ENCODE measurements at regions not wholly inside any gene's neighbourhood (a gene's known extent, or its start where the extent isn't known, plus 50 kb on each side); places are given as distances from the start of the nearest gene placed in this dataset.

DNA sequence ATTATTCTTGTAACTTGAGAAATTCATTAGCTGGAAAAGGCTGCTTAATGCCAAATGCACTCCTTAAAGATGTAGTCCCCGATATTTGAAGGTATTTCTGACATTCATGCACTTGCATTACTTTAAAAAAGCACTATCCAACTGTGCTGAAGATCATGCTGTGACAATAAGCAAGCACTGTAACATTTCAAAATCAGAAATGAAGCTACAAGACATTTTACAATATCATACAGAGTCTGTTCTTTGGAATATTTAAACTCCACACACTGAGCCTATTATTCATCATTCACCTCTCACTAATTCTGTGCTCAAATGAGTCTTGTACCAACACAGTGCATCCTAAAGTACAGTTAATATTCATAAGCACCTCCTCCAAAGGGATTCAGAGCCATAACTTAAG, 413.2 kb downstream of the CETN3 start:
- Histone ChIP-seq H2BK15ac (ENCODE audit: low read length) (no peak overlapping the region), H2BK12ac (ENCODE audit: low read length) (no peak overlapping the region), H3K79me1 (ENCODE audit: low read depth, low read length) (no peaks in the 10 kb centered on the region), H2BK5ac (ENCODE audit: low read length) (no peak overlapping the region), H2BK120ac (ENCODE audit: low read depth, low read length) (no peak overlapping the region), H3K23ac (ENCODE audit: low read depth, low read length, poor library complexity) (no peak overlapping the region), H2AK5ac (ENCODE audit: low read depth, low read length) (no peak overlapping the region), H3K9me3 (replicated peaks in 1 of 2; ENCODE audit: control insufficient read depth in 2 of 2, insufficient read depth in 1 of 2, low read depth in 1 of 2, low read length in 2 of 2) (no peaks in the 10 kb centered on the region), H3K4me1 (ENCODE audit: control insufficient read depth in 2 of 2, insufficient read depth in 1 of 2, low read depth in 1 of 2, low read length in 2 of 2) (no peaks in the 10 kb centered on the region), H4K91ac (ENCODE audit: low read depth, low read length, poor library complexity) (no peak overlapping the region), H2AFZ (ENCODE audit: low read length) (no peak overlapping the region), H3K27me3 (ENCODE audit: control insufficient read depth in 3 of 3, insufficient read depth in 3 of 3, low read depth in 1 of 3, low read length in 3 of 3) (no peaks in the 10 kb centered on the region), H3K9ac (ENCODE audit: low read depth, low read length, poor library complexity) (no peak overlapping the region), H3K18ac (ENCODE audit: low read length) (no peak overlapping the region), H3K4me2 (ENCODE audit: insufficient read depth, low read length, poor library complexity, severe bottlenecking) (no peak overlapping the region), H3K27ac (replicated peaks; ENCODE audit: low read length) (no peak overlapping the region), H4K8ac (ENCODE audit: low read depth, low read length) (no peak overlapping the region), H3K14ac (ENCODE audit: low read length) (no peak overlapping the region), H3K4me3 (ENCODE audit: low read length in 2 of 2) (no peak overlapping the region), H3K4ac (ENCODE audit: low read length) (no peak overlapping the region), H3K36me3 (replicated peaks in 1 of 2; ENCODE audit: control insufficient read depth in 2 of 2, insufficient read depth in 2 of 2, low read length in 2 of 2) (no peaks in the 10 kb centered on the region)
- no CpG with 5 or more reads among the region's 1 CpG for WGBS, 2 donors (ENCODE audit: extremely low coverage in 2 of 2, insufficient read length in 2 of 2, insufficient replicate concordance in 1 of 2)
- no peak for DNase-seq (ENCODE audit: low spot score)

DNA sequence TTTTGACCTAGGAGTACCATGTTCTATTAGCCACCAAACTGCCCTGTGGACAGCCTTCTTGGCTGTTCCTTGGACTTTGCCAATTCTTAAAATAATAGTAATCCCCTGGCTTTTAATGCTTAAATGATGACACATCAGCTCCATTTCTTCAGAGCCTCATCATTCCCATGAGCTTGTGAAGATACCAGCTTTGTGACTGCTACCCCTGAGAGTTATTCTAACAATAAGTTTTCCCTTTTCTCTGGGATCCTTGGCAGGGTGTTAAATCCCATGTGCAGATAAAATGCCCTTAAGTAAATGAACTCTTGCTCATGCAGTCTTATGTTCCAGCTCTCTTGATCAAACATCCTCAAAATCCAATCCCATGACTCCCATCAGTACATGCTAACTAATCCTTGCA, 415.3 kb downstream of the CETN3 start:
- Histone ChIP-seq H3K4me1 (ENCODE audit: control insufficient read depth in 2 of 2, insufficient read depth in 1 of 2, low read depth in 1 of 2, low read length in 2 of 2) (peaks cover 0 to 11% of the 10 kb centered on the region in 2 donors), H2BK5ac (ENCODE audit: low read length) (no peak overlapping the region), H3K23ac (ENCODE audit: low read depth, low read length, poor library complexity) (no peak overlapping the region), H2BK15ac (ENCODE audit: low read length) (no peak overlapping the region), H2BK120ac (ENCODE audit: low read depth, low read length) (no peak overlapping the region), H4K8ac (ENCODE audit: low read depth, low read length) (no peak overlapping the region), H2AFZ (ENCODE audit: low read length) (no peak overlapping the region), H3K18ac (ENCODE audit: low read length) (no peak overlapping the region), H3K9ac (ENCODE audit: low read depth, low read length, poor library complexity) (no peak overlapping the region), H3K27ac (replicated peaks; ENCODE audit: low read length) (no peak overlapping the region), H3K9me3 (replicated peaks in 1 of 2; ENCODE audit: control insufficient read depth in 2 of 2, insufficient read depth in 1 of 2, low read depth in 1 of 2, low read length in 2 of 2) (no peaks in the 10 kb centered on the region), H3K79me1 (ENCODE audit: low read depth, low read length) (no peaks in the 10 kb centered on the region), H3K4ac (ENCODE audit: low read length) (no peak overlapping the region), H4K91ac (ENCODE audit: low read depth, low read length, poor library complexity) (no peak overlapping the region), H3K4me2 (ENCODE audit: insufficient read depth, low read length, poor library complexity, severe bottlenecking) (no peak overlapping the region), H2BK12ac (ENCODE audit: low read length) (no peak overlapping the region), H2AK5ac (ENCODE audit: low read depth, low read length) (no peak overlapping the region), H3K36me3 (replicated peaks in 1 of 2; ENCODE audit: control insufficient read depth in 2 of 2, insufficient read depth in 2 of 2, low read length in 2 of 2) (no peaks in the 10 kb centered on the region), H3K27me3 (ENCODE audit: control insufficient read depth in 3 of 3, insufficient read depth in 3 of 3, low read depth in 1 of 3, low read length in 3 of 3) (no peaks in the 10 kb centered on the region), H3K14ac (ENCODE audit: low read length) (no peak overlapping the region), H3K4me3 (ENCODE audit: low read length in 2 of 2) (no peak overlapping the region)
- DNase-seq (ENCODE audit: low spot score) = no peak

DNA sequence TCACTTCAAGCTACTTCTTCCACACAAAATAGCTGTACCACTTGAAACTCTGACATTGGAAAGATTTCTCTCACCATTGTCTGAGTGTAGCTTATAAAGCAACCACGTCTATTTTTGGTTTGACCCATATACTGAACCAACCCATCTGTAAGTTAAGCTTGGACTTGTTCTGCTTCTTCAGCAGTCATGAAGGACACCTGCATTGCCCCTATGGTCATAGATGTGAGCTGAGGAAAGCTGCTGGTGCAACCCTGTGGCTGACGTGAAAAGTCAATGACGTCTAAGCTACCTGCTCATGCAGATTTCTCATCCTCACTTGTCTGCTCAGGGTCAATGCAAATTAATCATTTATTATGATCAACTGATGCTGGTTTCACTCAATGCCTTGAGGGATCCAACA, 417.4 kb downstream of the CETN3 start:
- Histone ChIP-seq H3K4me3 (ENCODE audit: low read length in 2 of 2) (no peak overlapping the region), H3K18ac (ENCODE audit: low read length) (no peak overlapping the region), H3K4ac (ENCODE audit: low read length) (no peak overlapping the region), H2AK5ac (ENCODE audit: low read depth, low read length) (no peak overlapping the region), H3K4me2 (ENCODE audit: insufficient read depth, low read length, poor library complexity, severe bottlenecking) (no peak overlapping the region), H3K27me3 (ENCODE audit: control insufficient read depth in 3 of 3, insufficient read depth in 3 of 3, low read depth in 1 of 3, low read length in 3 of 3) (no peaks in the 10 kb centered on the region), H2BK15ac (ENCODE audit: low read length) (no peak overlapping the region), H2BK5ac (ENCODE audit: low read length) (no peak overlapping the region), H3K9ac (ENCODE audit: low read depth, low read length, poor library complexity) (no peak overlapping the region), H2BK120ac (ENCODE audit: low read depth, low read length) (no peak overlapping the region), H3K23ac (ENCODE audit: low read depth, low read length, poor library complexity) (no peak overlapping the region), H3K79me1 (ENCODE audit: low read depth, low read length) (no peaks in the 10 kb centered on the region), H2AFZ (ENCODE audit: low read length) (no peak overlapping the region), H4K8ac (ENCODE audit: low read depth, low read length) (no peak overlapping the region), H4K91ac (ENCODE audit: low read depth, low read length, poor library complexity) (no peak overlapping the region), H3K36me3 (replicated peaks in 1 of 2; ENCODE audit: control insufficient read depth in 2 of 2, insufficient read depth in 2 of 2, low read length in 2 of 2) (no peaks in the 10 kb centered on the region), H3K9me3 (replicated peaks in 1 of 2; ENCODE audit: control insufficient read depth in 2 of 2, insufficient read depth in 1 of 2, low read depth in 1 of 2, low read length in 2 of 2) (no peaks in the 10 kb centered on the region), H2BK12ac (ENCODE audit: low read length) (no peak overlapping the region), H3K27ac (replicated peaks; ENCODE audit: low read length) (no peak overlapping the region), H3K4me1 (ENCODE audit: control insufficient read depth in 2 of 2, insufficient read depth in 1 of 2, low read depth in 1 of 2, low read length in 2 of 2) (peaks cover 4 to 20% of the 10 kb centered on the region in 2 donors), H3K14ac (ENCODE audit: low read length) (no peak overlapping the region)
- WGBS, 2 donors (ENCODE audit: extremely low coverage in 2 of 2, insufficient read length in 2 of 2, insufficient replicate concordance in 1 of 2) = no CpG with 5 or more reads among the region's 3 CpGs
- DNase-seq (ENCODE audit: low spot score) = no peak

DNA sequence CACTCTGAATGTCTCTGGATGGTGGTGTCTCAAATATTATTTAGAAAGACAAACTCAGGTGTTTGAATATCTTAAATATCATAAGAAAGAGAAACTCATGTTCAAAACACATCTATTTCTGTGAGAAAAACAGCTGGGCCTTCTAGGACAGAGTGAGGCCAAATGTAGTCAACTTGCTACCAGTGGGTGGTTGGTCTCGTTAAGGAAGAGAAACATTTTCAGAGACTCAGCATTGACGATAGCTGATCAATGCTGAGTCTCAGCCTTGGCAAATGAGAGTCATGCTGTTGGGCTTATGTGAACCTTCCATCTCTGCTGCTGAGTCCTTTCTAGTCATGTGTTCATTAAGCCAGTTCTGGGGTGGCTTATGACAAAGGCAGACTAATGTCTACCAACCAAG, 418.0 kb downstream of the CETN3 start:
- no peaks in the 10 kb centered on the region for H3K79me1 ChIP-seq (ENCODE audit: low read depth, low read length)
- H3K4ac ChIP-seq (ENCODE audit: low read length) = no peak overlapping the region
- H2AFZ ChIP-seq (ENCODE audit: low read length) = no peak overlapping the region
- H2BK12ac ChIP-seq (ENCODE audit: low read length) = no peak overlapping the region
- H2BK5ac ChIP-seq (ENCODE audit: low read length) = no peak overlapping the region
- H2AK5ac ChIP-seq (ENCODE audit: low read depth, low read length) = no peak overlapping the region
- no peaks in the 10 kb centered on the region for H3K9me3 ChIP-seq (replicated peaks in 1 of 2; ENCODE audit: control insufficient read depth in 2 of 2, insufficient read depth in 1 of 2, low read depth in 1 of 2, low read length in 2 of 2)
- no CpG with 5 or more reads among the region's 2 CpGs for WGBS, 2 donors (ENCODE audit: extremely low coverage in 2 of 2, insufficient read length in 2 of 2, insufficient replicate concordance in 1 of 2)
- H3K36me3 ChIP-seq (replicated peaks in 1 of 2; ENCODE audit: control insufficient read depth in 2 of 2, insufficient read depth in 2 of 2, low read length in 2 of 2) = no peaks in the 10 kb centered on the region
- peaks cover 4 to 20% of the 10 kb centered on the region in 2 donors for H3K4me1 ChIP-seq (ENCODE audit: control insufficient read depth in 2 of 2, insufficient read depth in 1 of 2, low read depth in 1 of 2, low read length in 2 of 2)
- no peak overlapping the region for H3K9ac ChIP-seq (ENCODE audit: low read depth, low read length, poor library complexity)
- H2BK15ac ChIP-seq (ENCODE audit: low read length) = no peak overlapping the region
- no peak overlapping the region for H3K4me2 ChIP-seq (ENCODE audit: insufficient read depth, low read length, poor library complexity, severe bottlenecking)
- no peak overlapping the region for H3K23ac ChIP-seq (ENCODE audit: low read depth, low read length, poor library complexity)
- no peak overlapping the region for H3K14ac ChIP-seq (ENCODE audit: low read length)
- H2BK120ac ChIP-seq (ENCODE audit: low read depth, low read length) = no peak overlapping the region
- no peak overlapping the region for H4K8ac ChIP-seq (ENCODE audit: low read depth, low read length)
- no peak overlapping the region for H3K27ac ChIP-seq (replicated peaks; ENCODE audit: low read length)
- H4K91ac ChIP-seq (ENCODE audit: low read depth, low read length, poor library complexity) = no peak overlapping the region
- H3K4me3 ChIP-seq (ENCODE audit: low read length in 2 of 2) = no peak overlapping the region
- DNase-seq (ENCODE audit: low spot score) = no peak
- H3K18ac ChIP-seq (ENCODE audit: low read length) = no peak overlapping the region
- H3K27me3 ChIP-seq (ENCODE audit: control insufficient read depth in 3 of 3, insufficient read depth in 3 of 3, low read depth in 1 of 3, low read length in 3 of 3) = no peaks in the 10 kb centered on the region

All from neuronal stem cell (in vitro differentiated cells).